Pancreas (tissue), 10 donors: ENCODE measurements at regions not wholly inside any gene's neighbourhood (a gene's known extent, or its start where the extent isn't known, plus 50 kb on each side); places are given as distances from the start of the nearest gene placed in this dataset.
A peak's percentile ranks its signal among the peaks of the same experiment; 100 is the strongest.

ENCODE experiments used
- ATAC-seq, 4 donors: fragments of 200-7000 bp; cut with Tn5 transposase; one replicate each; pipeline versions ENCODE4 v1.8.0 to v1.9.1; 2020; ENCODE audit warnings: mild to moderate bottlenecking in 4 of 4, moderate library complexity in 4 of 4
- DNase-seq, 6 donors: peaks; one replicate each; pipeline ENCODE4 v3.0.0-alpha.2; 2020
- FAIRE-seq: peaks from 2 replicates; lab custom pipeline; 2012; peaks lifted over from hg19 to GRCh38; lab: Jason Lieb, UNC
- H3K27ac ChIP-seq, 4 donors: fragments of 200-600 bp; sonication (generic); 1 replicate in 3 of 4; 2 replicates in 1 of 4; pipeline versions ENCODE4 v1.5.0 to v1.8.0; 2020
- H3K27me3 ChIP-seq, 4 donors: fragments of 200-600 bp; one replicate each; pipeline ENCODE4 v1.8.0; 2021
- H3K36me3 ChIP-seq, 3 donors: fragments of 200-600 bp; sonication (generic) in 1 of 3; one replicate each; pipeline versions ENCODE4 v1.5.0 to v1.8.0; 2020 to 2021
- H3K4me1 ChIP-seq, 3 donors: fragments of 200-600 bp; one replicate each; pipeline ENCODE4 v1.8.0; 2021
- H3K4me3 ChIP-seq, 4 donors: fragments of 200-600 bp; sonication (generic) in 2 of 4; one replicate each; pipeline versions ENCODE4 v1.5.0 to v1.8.0; 2020 to 2021
- H3K9me3 ChIP-seq, 4 donors: fragments of 200-600 bp; one replicate each; pipeline ENCODE4 v1.8.0; 2021
- WGBS, 2 donors: extraction: QIAGEN DNeasy Blood & Tissue Kit; methylation state at CpG; one replicate each; pipeline ENCODE4 v1.1.7; 2013; 5-methylcytosine and 5-hydroxymethylcytosine counted together
- intact Hi-C, 3 donors: fragments of 100-400 bp; cut with DNase I; formaldehyde crosslinking; loops; one replicate each; pipeline versions ENCODE4 v1.11.1 to v1.14.2; 2022
- TF ChIP-seq, protein P1 (sequence below), 4 donors: fragments of 200-600 bp; sonication (generic) in 3 of 4; IDR thresholded peaks; one replicate each; pipeline versions ENCODE4 v1.5.0 to v1.8.0; 2021; ENCODE audit warnings: antibody characterized with exemption in 4 of 4
- donor health status: healthy with polysubstance abuse.
- donor health status: DM: no; HTN: no; CAD: no; lungs with moderate emphysema.
- donor health status: DM: no; HTN: no; CAD: no.
- donor health status: control.
- donor health status: control.
- donor health status: Bipolar disorder and iron deficiency.
- donor health status: DM: yes; HTN: yes; CAD: no.
- donor health status: DM: no; HTN: no; CAD: no.
- donor health status: DM: no; HTN: no; CAD: no.
- donor health status: DM: yes; HTN: yes; CAD: no.

DNA sequence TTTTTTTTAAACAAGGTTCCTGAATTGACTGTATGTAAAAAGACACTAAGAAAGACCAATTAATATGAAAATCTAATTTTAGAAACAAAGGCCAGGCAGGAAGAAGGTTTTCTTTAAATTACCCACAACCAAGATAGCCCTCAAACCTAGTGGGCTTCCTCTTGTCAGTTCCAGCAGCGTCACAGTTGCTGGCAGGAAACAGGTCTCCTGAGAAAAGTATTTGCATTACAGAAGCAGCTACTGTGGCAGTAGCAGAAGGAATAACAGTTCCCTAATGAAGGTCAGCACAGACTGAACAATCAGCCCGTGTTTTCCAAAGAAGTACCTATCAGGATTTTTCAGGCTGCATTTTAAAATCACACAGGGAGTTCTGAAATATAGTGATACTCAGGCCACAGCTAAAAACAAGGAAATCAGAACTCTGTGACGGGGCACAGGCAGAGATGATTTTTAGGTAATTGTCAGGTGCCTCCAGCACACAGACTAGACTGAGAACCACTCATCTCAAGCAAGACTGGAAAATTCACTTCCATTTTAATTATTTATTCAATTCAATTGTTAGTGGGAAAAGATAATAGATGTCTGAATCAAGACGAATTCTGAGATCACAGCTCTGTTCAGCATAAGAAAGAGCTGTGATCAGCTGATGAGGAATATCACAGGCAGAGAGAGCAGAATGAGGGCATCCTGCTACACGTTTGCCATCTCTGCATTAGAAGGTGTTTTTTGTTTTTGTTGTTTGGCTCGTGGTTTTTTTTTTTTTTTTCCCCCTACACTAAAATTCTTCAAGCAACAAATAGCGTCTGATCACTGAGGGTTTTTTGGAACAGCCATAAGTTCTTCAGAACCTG, 230.5 kb upstream of the KHDRBS2 start:
- intact Hi-C loops: no loop called here
- no peaks in the 10 kb centered on the region for H3K27me3 ChIP-seq
- no peaks in the 10 kb centered on the region for H3K4me1 ChIP-seq
- no peak overlapping the region for H3K4me3 ChIP-seq
- no peaks in the 10 kb centered on the region for H3K36me3 ChIP-seq
- 38% methylated on average over 7 of the region's 7 CpGs for WGBS, 2 donors
- TF ChIP-seq, protein P1, sequence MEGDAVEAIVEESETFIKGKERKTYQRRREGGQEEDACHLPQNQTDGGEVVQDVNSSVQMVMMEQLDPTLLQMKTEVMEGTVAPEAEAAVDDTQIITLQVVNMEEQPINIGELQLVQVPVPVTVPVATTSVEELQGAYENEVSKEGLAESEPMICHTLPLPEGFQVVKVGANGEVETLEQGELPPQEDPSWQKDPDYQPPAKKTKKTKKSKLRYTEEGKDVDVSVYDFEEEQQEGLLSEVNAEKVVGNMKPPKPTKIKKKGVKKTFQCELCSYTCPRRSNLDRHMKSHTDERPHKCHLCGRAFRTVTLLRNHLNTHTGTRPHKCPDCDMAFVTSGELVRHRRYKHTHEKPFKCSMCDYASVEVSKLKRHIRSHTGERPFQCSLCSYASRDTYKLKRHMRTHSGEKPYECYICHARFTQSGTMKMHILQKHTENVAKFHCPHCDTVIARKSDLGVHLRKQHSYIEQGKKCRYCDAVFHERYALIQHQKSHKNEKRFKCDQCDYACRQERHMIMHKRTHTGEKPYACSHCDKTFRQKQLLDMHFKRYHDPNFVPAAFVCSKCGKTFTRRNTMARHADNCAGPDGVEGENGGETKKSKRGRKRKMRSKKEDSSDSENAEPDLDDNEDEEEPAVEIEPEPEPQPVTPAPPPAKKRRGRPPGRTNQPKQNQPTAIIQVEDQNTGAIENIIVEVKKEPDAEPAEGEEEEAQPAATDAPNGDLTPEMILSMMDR (IDR thresholded peaks at IDR 0.05): no peak
- H3K9me3 ChIP-seq: no peaks in the 10 kb centered on the region
- no peak overlapping the region for H3K27ac ChIP-seq
- ATAC-seq (no peak), FAIRE-seq (no peak), DNase-seq (no peak)

DNA sequence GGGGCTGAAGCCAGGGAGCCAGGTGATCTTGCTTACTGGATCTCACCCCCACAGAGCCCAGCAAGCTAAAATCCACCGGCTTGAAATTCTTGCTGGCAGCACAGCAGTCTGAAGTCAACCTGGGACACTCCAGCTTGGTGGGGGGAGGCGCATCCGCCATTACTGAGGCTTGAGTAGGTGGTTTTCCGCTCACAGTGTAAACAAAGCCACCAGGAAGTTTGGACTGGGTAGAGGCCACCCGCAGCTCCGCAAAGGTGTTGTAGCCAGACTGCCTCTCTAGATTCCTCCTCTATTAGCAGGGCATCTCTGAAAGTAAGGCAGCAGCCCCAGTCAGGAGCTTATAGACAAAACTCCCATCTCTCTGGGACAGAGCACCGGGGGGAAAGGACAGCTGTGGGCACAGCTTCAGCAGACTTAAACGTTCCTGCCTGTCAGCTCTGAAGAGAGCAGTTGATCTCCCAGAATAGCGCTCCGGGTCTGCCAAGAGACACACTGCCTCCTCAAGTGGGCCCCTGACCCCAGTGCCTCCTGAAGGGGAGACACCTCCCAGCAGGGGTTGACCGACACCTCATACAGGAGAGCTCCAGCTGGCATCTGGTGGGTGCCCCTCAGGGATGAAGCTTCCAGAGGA, 206.3 kb upstream of the KHDRBS2 start:
- ATAC-seq: no peak
- 81 to 82% methylated on average over 11 of the region's 11 CpGs for WGBS, 2 donors

DNA sequence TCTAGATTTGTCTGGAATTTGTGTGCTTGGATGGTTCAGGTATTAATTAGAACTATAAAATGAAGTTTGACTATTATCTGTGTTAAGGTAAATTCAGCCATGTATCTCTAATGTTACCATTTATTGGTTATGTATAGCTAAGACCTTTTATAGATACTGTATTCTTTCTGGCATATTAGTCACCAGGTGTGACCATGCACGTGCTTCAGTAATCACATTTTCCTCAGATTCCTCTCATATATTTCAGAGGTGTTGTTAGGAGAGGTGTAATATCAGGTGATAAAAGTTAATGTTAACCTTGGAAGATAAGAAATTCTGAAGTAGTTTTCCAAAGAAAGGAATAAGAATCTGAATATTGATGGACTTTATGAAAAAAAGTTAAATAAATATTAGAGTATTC, 194.5 kb upstream of the KHDRBS2 start:
- intact Hi-C loops: no loop called here
- ATAC-seq (no peak), DNase-seq (no peak), FAIRE-seq (no peak)
- Histone ChIP-seq H3K9me3 (no peaks in the 10 kb centered on the region), H3K4me3 (no peak overlapping the region), H3K27me3 (no peaks in the 10 kb centered on the region), H3K36me3 (no peaks in the 10 kb centered on the region), H3K4me1 (no peaks in the 10 kb centered on the region), H3K27ac (no peak overlapping the region)
- TF ChIP-seq, protein P1 (IDR thresholded peaks at IDR 0.05): no peak
- WGBS, 2 donors: 25 to 30% methylated on average over 1 of the region's 1 CpG

More for the DNA sequence above, 206.3 kb upstream of the KHDRBS2 start:
- H3K27ac ChIP-seq: no peak overlapping the region
- H3K4me3 ChIP-seq: no peak overlapping the region
- FAIRE-seq (no peak), DNase-seq (peak in 1 of 6 donors; percentile 27)
- intact Hi-C loops: no loop called here
- no peaks in the 10 kb centered on the region for H3K4me1 ChIP-seq
- TF ChIP-seq, protein P1 (IDR thresholded peaks at IDR 0.05): no peak
- no peaks in the 10 kb centered on the region for H3K9me3 ChIP-seq
- H3K36me3 ChIP-seq: no peaks in the 10 kb centered on the region
- H3K27me3 ChIP-seq: no peaks in the 10 kb centered on the region

DNA sequence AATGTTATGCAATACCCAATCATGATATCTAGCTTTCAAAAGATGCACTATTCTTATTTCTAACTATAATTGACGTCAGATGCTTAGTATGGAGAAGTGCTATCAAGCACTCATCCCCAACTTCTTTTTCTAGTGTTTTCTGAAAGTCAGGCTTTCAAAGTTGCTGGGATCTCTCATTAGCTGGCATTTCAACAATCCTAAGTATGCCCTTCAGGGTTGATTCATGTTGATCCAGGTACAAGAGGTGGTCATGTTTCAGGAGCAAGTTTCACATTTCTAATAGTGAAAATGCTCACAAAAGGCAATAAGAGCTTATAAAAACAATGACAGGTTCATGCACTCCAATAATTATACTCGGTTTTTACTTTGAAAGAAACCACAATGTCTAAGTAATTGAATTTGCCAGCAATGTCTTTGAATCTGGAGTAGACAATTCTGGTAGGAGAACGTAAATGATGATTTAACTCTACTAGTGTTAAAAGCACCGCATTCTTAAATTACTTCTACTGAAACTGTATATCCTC, 193.7 kb upstream of the KHDRBS2 start:
- 65 to 69% methylated on average over 4 of the region's 4 CpGs for WGBS, 2 donors
- FAIRE-seq: no peak
- Histone ChIP-seq H3K27ac (no peak overlapping the region), H3K9me3 (no peaks in the 10 kb centered on the region), H3K4me3 (no peak overlapping the region), H3K27me3 (no peaks in the 10 kb centered on the region), H3K36me3 (no peaks in the 10 kb centered on the region), H3K4me1 (no peaks in the 10 kb centered on the region)
- no peak for DNase-seq
- TF ChIP-seq, protein P1 (IDR thresholded peaks at IDR 0.05): no peak
- intact Hi-C loops: no loop called here
- ATAC-seq: no peak
